Natural killer cell (primary cell): ENCODE measurements at regions not wholly inside any gene's neighbourhood (a gene's known extent, or its start where the extent isn't known, plus 50 kb on each side); places are given as distances from the start of the nearest gene placed in this dataset.
A peak's percentile ranks its signal among the peaks of the same experiment; 100 is the strongest.

Source experiments
- ATAC-seq, 3 donors: fragments of 150-1000 bp in 2 of 3; fragments of 200-7000 bp in 1 of 3; cut with Tn5 transposase; 1 replicate in 1 of 3; 2 replicates in 2 of 3; pipeline ENCODE4 v1.10.0; 2021; ENCODE audit warnings: mild to moderate bottlenecking in 2 of 3, moderate library complexity in 2 of 3
- DNase-seq, 2 donors: peaks; one replicate each; pipeline versions ENCODE4 v3.0.0 to v3.0.0-alpha.2; 2013 to 2021; ENCODE audit warnings: mixed read lengths in 1 of 2
- H3K27ac ChIP-seq: one replicate; pipeline ENCODE4 v1.5.1; 2013; ENCODE audit warnings: mild to moderate bottlenecking, low read length
- H3K27me3 ChIP-seq: one replicate; pipeline ENCODE4 v1.6.1; 2013; ENCODE audit warnings: low read length; ENCODE audit not compliant: control insufficient read depth, insufficient read depth
- H3K36me3 ChIP-seq: one replicate; pipeline ENCODE4 v1.6.1; 2013; ENCODE audit warnings: low read length; ENCODE audit not compliant: control insufficient read depth, insufficient read depth
- H3K4me1 ChIP-seq: one replicate; pipeline ENCODE4 v1.6.1; 2013; ENCODE audit warnings: low read length; ENCODE audit not compliant: control insufficient read depth, insufficient read depth
- H3K4me3 ChIP-seq: one replicate; pipeline ENCODE4 v1.5.1; 2013; ENCODE audit warnings: low read length
- H3K9me3 ChIP-seq: one replicate; pipeline ENCODE4 v1.6.1; 2013; ENCODE audit warnings: low read length; ENCODE audit not compliant: control insufficient read depth, insufficient read depth
- H3K27ac Mint-ChIP-seq, 2 donors: one replicate each; pipeline ENCODE4 v1.8.0; 2022; ENCODE audit warnings: mild to moderate bottlenecking in 2 of 2, mixed read lengths in 2 of 2, moderate library complexity in 1 of 2
- H3K27me3 Mint-ChIP-seq, 2 donors: one replicate each; pipeline ENCODE4 v1.8.0; 2022; ENCODE audit warnings: low read depth in 2 of 2, mixed read lengths in 2 of 2
- H3K36me3 Mint-ChIP-seq: one replicate; pipeline ENCODE4 v1.8.0; 2022; ENCODE audit warnings: mixed read lengths
- H3K4me1 Mint-ChIP-seq, 2 donors: one replicate each; pipeline ENCODE4 v1.8.0; 2022; ENCODE audit warnings: mixed read lengths in 2 of 2
- H3K4me3 Mint-ChIP-seq: one replicate; pipeline ENCODE4 v1.8.0; 2022; ENCODE audit warnings: mild to moderate bottlenecking, moderate library complexity, mixed read lengths
- H3K9me3 Mint-ChIP-seq, 2 donors: one replicate each; pipeline ENCODE4 v1.8.0; 2022; ENCODE audit warnings: mixed read lengths in 2 of 2
- CTCF ChIP-seq: fragments of 200-600 bp; IDR thresholded peaks from one replicate; pipeline ENCODE4 v1.8.0; 2022; ENCODE audit warnings: antibody characterized with exemption
- WGBS: methylation state at CpG from one replicate; pipeline ENCODE4 v1.1.7; 2013; ENCODE audit warnings: missing lambda C conversion rate; ENCODE audit not compliant: insufficient coverage; 5-methylcytosine and 5-hydroxymethylcytosine counted together
- intact Hi-C: fragments of 100-400 bp; cut with micrococcal nuclease; formaldehyde crosslinking; loops from one replicate; pipeline ENCODE4 v1.14.2; 2022

DNA sequence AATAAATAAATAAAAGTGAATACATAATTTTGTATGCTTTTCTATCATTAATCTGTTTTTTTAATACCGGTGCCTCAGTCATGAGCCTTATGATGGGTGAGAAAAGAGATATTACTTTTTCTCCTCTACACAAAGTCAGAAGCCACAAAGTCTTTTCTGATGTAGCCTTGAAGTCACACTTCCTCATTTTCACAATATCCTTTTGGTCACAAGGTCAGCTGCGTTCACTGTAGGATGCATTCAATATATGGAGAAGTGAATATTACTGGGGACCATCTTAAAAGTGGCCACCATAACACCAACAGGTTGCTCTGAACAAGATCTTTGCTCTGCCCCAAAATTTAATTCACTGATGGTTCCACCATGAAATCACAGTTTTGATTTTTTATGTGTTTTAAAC is 83.3 kb upstream of the TNR start:
- no peak for TF ChIP-seq CTCF
- no peak overlapping the region for H3K27ac ChIP-seq
- H3K9me3 Mint-ChIP-seq: no peaks in the 10 kb centered on the region
- H3K36me3 ChIP-seq: no peaks in the 10 kb centered on the region
- no peaks in the 10 kb centered on the region for H3K27me3 ChIP-seq
- no CpG with 5 or more reads among the region's 2 CpGs for WGBS
- no peak for ATAC-seq
- peaks cover 5 to 8% of the 10 kb centered on the region in 2 donors for H3K27me3 Mint-ChIP-seq
- no peak overlapping the region for H3K27ac Mint-ChIP-seq
- DNase-seq: no peak
- intact Hi-C loops: no loop called here
- no peak overlapping the region for H3K4me3 ChIP-seq
- H3K4me1 Mint-ChIP-seq: no peaks in the 10 kb centered on the region
- no peaks in the 10 kb centered on the region for H3K4me1 ChIP-seq
- no peak overlapping the region for H3K4me3 Mint-ChIP-seq
- H3K36me3 Mint-ChIP-seq: no peaks in the 10 kb centered on the region
- no peaks in the 10 kb centered on the region for H3K9me3 ChIP-seq

DNA sequence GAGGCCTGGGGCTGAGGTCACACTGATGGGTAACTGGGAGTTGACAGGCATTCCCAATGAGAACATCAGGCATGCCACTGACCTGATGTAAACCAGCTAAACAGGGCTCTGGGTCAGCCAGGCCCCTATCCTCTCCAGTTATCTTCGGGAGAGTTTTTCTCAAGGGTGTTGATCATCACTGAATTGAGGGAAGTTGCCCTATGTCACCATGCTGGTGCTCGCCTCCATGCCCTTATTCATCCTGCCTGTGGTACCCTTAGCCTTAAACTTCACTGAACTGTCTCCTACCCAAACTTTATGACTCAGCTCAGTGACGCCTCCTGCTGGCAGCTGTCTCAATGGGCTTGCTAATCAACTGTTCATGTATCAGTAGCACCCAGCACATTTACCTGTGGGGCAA is 80.7 kb upstream of the TNR start:
- Histone ChIP-seq H3K4me3 (no peak overlapping the region), H3K27ac (no peak overlapping the region), H3K27me3 (no peaks in the 10 kb centered on the region), H3K9me3 (no peaks in the 10 kb centered on the region), H3K4me1 (no peaks in the 10 kb centered on the region), H3K36me3 (no peaks in the 10 kb centered on the region)
- DNase-seq (peak in 1 of 2 donors; percentile 21), ATAC-seq (no peak)
- peaks cover 5 to 13% of the 10 kb centered on the region in 2 donors for H3K27me3 Mint-ChIP-seq
- WGBS: 87% methylated on average over 3 of the region's 3 CpGs
- H3K27ac Mint-ChIP-seq: no peak overlapping the region
- no peaks in the 10 kb centered on the region for H3K4me1 Mint-ChIP-seq
- H3K36me3 Mint-ChIP-seq: no peaks in the 10 kb centered on the region
- H3K9me3 Mint-ChIP-seq: no peaks in the 10 kb centered on the region
- TF ChIP-seq CTCF: no peak
- intact Hi-C loops: no loop called here
- H3K4me3 Mint-ChIP-seq: no peak overlapping the region

DNA sequence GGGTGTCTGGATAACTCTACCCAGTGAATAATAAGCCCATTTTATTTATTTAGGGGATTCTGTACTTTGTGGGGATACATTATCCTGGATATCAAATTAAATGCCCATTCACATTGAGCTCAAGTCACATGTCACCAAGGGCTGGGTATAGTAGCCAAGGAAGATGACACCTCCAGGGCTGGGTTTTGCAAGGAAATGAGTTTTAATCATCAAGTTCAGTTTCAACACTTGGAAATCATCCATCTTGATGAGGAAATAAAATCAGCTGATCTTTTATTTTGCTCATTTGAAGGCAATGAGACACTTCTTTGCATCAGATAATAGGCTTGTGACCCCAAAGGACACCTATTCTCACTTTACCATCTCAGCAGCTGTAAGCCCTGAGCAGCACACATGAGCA is 80.0 kb upstream of the TNR start:
- Histone ChIP-seq H3K36me3 (no peaks in the 10 kb centered on the region), H3K4me3 (no peak overlapping the region), H3K9me3 (no peaks in the 10 kb centered on the region), H3K27me3 (no peaks in the 10 kb centered on the region), H3K27ac (no peak overlapping the region), H3K4me1 (no peaks in the 10 kb centered on the region)
- Mint-ChIP-seq H3K27ac (no peak overlapping the region), H3K27me3 (peaks cover 5 to 14% of the 10 kb centered on the region in 2 donors), H3K9me3 (no peaks in the 10 kb centered on the region), H3K36me3 (no peaks in the 10 kb centered on the region), H3K4me1 (no peaks in the 10 kb centered on the region), H3K4me3 (no peak overlapping the region)
- no peak for TF ChIP-seq CTCF
- no peak for ATAC-seq
- intact Hi-C loops: no loop called here
- no peak for DNase-seq

DNA sequence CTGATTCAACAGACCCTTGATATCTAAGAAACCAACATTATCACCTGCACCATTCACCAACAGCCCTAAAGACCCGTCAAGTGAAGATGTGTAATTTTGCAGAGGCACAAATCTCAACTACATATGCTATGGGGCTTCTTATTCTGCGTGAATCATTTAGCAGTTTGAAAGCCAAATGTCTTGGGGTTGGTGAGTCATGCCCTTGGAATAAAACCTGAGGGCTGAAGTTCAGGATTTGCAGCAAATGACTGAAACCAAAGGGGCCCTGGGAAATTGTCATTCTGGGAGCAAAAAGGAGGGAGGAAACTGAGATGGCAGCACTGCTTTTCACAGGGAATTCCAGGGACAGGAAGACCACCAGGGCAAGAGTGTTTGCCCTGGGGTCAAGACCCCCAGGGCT is 79.2 kb upstream of the TNR start:
- no peak for TF ChIP-seq CTCF
- 89% methylated on average over 2 of the region's 2 CpGs for WGBS
- Mint-ChIP-seq H3K27ac (no peak overlapping the region), H3K4me1 (no peaks in the 10 kb centered on the region), H3K36me3 (no peaks in the 10 kb centered on the region), H3K9me3 (no peaks in the 10 kb centered on the region), H3K27me3 (peaks cover 5 to 14% of the 10 kb centered on the region in 2 donors), H3K4me3 (no peak overlapping the region)
- Histone ChIP-seq H3K4me3 (no peak overlapping the region), H3K27me3 (no peaks in the 10 kb centered on the region), H3K9me3 (no peaks in the 10 kb centered on the region), H3K4me1 (no peaks in the 10 kb centered on the region), H3K27ac (no peak overlapping the region), H3K36me3 (no peaks in the 10 kb centered on the region)
- intact Hi-C loops: no loop called here
- ATAC-seq (no peak), DNase-seq (no peak)
